ENCODE measurements at regions not wholly inside any gene's neighbourhood (a gene's known extent, or its start where the extent isn't known, plus 50 kb on each side); places are given as distances from the start of the nearest gene placed in this dataset.

- no peak overlapping the region for H3K4me3 ChIP-seq (ENCODE audit: low read depth, low read length)
- DNase-seq (ENCODE audit: low read depth), result no peak
- no peak for TF ChIP-seq CTCF (conservative IDR thresholded peaks at IDR 0.05; ENCODE audit: low read depth, low read length)
Observed at GRCh38 chr10:6700066-6700465, 120.0 kb upstream of the PRKCQ start.

- no peak for DNase-seq (ENCODE audit: low read depth)
- TF ChIP-seq CTCF (conservative IDR thresholded peaks at IDR 0.05; ENCODE audit: low read depth, low read length), result no peak
Observed at GRCh38 chr10:6699336-6699735, 119.3 kb upstream of the PRKCQ start.

GRCh38 chr10:6695519-6695918 is 115.4 kb upstream of the PRKCQ start:
- no peak overlapping the region for H3K4me3 ChIP-seq (ENCODE audit: low read depth, low read length)
- TF ChIP-seq CTCF (conservative IDR thresholded peaks at IDR 0.05; ENCODE audit: low read depth, low read length), result no peak
- no peak for DNase-seq (ENCODE audit: low read depth)

More at GRCh38 chr10:6699336-6699735, 119.3 kb upstream of the PRKCQ start:
- no peak overlapping the region for H3K4me3 ChIP-seq (ENCODE audit: low read depth, low read length)

- TF ChIP-seq CTCF (conservative IDR thresholded peaks at IDR 0.05; ENCODE audit: low read depth, low read length), result no peak
- DNase-seq (ENCODE audit: low read depth), result peak; percentile 42
- H3K4me3 ChIP-seq (ENCODE audit: low read depth, low read length), result no peak overlapping the region
Observed at GRCh38 chr10:6694447-6695140, 114.5 kb upstream of the PRKCQ start.

- no peak for TF ChIP-seq CTCF (conservative IDR thresholded peaks at IDR 0.05; ENCODE audit: low read depth, low read length)
- no peak for DNase-seq (ENCODE audit: low read depth)
- no peak overlapping the region for H3K4me3 ChIP-seq (ENCODE audit: low read depth, low read length)
Observed at GRCh38 chr10:6692856-6693255, 112.8 kb upstream of the PRKCQ start.

- H3K4me3 ChIP-seq (ENCODE audit: low read depth, low read length), result no peak overlapping the region
- no peak for TF ChIP-seq CTCF (conservative IDR thresholded peaks at IDR 0.05; ENCODE audit: low read depth, low read length)
- no peak for DNase-seq (ENCODE audit: low read depth)
Observed at GRCh38 chr10:6692103-6692502, 112.0 kb upstream of the PRKCQ start.

GRCh38 chr10:6689036-6689435 is 109.0 kb upstream of the PRKCQ start:
- TF ChIP-seq CTCF (conservative IDR thresholded peaks at IDR 0.05; ENCODE audit: low read depth, low read length), result no peak
- no peak overlapping the region for H3K4me3 ChIP-seq (ENCODE audit: low read depth, low read length)
- no peak for DNase-seq (ENCODE audit: low read depth)
